HG02571 (cell line): ENCODE measurements at regions not wholly inside any gene's neighbourhood (a gene's known extent, or its start where the extent isn't known, plus 50 kb on each side); places are given as distances from the start of the nearest gene placed in this dataset.
"Not testable (repeated sequence)": the region's sequence is repeated elsewhere in the genome, so short reads cannot be mapped to it uniquely, and the experiment has no call there.

ENCODE experiments used
- ATAC-seq: cut with Tn5 transposase; IDR thresholded peaks from one replicate; pipeline ENCODE4 v1.9.1; 2021; ENCODE audit warnings: mild to moderate bottlenecking, moderate library complexity; ENCODE audit not compliant: unreplicated experiment

DNA sequence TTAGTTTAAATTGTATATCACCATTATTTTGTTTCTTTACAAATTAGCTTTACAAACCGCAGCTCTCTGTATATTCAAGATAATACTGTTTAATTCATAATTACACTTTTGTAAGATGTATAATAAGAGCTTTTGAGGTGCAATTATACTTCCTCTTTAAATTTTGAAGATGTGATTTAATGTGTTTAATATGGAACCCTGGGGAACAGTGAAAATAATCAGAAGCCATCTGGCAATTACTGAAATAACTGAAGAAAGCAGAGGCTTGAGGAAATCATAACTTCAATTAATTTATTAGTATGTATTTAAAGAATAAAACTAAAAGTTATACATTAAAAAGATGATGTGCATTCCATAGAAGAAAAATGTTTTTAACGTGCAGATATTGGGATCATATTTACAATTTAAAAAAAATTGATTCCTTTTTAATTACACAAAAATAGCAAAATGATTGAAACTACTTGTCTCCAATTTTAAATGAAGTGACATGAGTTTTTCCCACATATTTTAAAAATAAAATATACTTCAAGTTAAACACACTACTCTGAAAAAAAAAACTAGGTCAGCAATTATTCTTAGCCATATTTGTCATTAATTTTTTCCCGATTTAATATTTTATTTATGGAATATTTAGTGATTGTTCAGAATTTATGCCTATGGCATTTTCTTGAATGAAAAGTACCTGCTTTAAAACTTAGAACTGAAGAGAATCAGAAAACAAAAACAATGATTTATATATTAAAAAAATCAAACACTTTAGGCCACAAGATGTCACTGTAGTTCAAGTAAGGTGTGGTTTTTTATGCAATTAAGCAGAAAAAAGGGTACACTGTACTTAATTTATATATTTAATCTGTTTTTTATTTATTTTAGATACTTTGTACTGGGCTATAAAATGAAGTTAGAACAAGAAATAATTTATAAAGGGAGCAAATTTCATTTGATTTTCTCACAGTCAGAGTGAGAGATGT, 942.7 kb upstream of the NDST4 start:
- ATAC-seq: no peak

DNA sequence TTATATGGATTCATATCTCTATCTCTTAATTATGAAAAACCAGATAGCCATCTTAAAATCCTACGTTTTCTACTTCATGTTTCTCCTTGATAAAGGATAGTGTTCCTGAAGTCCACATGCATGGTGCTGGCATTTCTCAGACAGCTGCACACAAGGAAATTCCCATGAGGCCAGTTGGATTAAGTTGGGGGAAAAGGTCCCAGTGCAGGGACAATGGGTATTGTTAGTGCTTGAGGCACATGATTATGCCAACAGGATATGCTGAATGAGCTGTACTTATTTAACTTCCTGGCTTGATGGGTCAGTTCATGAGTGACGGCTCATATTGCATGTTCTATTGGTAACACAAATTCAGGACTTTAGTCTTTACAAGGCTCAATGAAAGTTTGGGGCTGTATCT, 913.9 kb upstream of the NDST4 start:
- no peak for ATAC-seq

DNA sequence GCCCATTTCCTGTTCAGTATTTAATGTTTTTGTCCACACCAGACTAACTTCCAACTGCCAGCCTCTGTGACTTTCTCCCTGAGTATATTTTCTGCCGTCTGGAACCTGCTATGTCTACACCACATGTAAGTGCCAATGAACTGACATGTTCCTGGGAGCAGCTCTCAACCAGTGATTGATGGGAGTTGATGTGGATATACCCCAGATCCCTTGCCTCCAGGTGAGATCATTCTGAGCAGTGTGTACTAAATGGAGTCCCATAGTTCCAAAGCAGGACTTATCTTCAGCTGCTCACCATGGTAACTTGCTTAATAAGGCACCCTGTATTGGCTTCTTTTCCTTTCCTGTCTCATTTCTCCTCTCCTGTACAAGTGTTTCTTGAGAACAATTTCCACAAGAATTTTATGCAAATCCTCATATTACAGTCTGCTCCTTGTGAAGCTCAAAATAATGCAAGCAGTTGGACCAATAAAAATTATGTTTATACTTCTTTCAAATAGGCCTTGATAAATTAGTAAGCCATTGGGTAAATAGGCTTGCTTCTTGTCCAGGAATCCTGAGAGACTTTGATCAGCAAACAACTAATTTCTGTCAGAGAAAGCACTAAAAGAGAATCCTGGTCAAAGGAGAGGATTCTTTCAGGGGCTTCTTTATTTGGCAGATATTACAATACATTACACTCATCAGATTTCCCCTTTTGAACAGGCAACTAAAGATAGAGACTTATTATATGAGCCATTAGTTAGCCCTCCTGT, 911.7 kb upstream of the NDST4 start:
- ATAC-seq: no peak

DNA sequence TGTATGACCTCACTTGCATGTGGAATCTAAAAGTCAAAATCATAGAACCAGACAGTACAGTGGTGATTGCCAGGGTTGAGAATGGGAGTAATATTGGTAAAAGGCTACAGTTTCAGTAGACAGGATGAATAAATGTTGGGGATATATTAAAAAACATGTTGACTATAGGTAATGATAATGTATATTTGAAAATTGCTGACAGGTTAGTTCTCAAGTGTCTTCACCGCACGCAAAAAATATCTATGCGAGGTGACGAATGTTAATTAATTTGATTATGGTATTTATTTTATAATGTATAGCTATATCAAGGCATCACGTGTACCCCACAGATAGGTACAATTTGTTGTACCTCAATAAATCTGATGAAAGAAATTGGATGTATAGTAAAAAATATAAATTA, 909.6 kb upstream of the NDST4 start:
- no peak for ATAC-seq

DNA sequence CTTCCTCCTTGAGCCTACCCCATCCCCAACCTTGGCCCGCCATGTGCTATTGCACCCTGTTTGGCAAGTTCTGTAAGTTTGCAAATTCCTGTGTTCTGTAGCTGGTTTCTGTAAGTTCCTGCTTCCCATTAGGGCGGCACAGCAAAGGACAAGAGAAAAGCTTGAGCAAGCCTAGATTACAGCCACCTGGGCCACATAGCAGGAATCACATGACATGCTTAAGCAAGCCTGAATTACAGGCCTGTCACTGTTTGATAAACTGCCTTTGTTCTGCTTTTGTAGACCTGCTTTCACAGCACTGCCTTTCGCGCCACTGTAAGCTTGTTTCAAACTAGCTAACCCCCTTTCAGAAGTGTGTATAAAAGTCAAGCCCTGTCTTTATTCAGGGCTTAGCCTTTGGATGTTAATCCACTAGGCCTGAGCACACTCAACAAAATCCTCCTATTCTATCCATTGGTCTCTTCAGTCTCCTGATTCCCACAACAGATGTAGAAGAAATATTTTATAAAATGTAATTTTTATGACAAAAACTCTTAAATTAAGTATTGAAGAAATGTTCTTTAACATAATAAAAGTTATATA, 906.8 kb upstream of the NDST4 start:
- no peak for ATAC-seq

DNA sequence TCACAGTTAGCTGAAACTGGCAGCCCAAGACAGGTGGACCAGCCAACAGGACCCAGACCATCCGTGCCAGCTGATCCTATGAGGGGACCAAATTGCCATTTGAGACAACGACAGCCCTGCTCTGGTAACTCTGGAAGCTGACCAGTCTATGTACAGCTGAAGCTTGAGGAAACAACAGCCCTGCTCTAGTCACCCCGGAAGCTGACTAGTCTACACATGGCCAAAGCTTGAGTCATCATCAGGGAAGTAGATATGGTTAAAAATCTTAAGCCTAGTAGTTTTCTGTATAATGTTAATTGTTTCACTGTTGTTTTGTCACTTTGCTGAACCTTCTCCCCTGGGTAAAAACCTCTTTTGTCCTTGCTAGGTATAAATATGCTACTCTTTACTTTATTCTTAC, 905.4 kb upstream of the NDST4 start:
- ATAC-seq: no peak

DNA sequence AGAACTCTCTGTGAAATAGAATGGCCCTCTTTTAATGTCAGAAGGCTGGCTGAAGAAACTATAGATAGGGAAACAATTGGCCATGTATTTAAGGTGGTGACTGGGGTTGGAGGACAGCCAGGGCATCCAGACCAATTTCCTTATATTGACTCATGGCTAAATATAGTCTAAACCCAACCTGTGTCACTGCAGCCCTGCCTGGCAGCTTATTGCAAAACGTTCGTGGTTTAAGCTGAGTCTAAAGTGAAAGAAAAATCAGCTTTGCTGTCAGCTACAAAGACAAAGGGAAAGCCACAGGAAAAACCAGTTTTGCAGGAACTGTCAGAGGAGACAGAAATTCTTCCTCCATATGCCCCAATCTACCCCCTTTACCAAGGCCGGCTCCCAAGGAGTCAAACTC, 902.8 kb upstream of the NDST4 start:
- no peak for ATAC-seq

DNA sequence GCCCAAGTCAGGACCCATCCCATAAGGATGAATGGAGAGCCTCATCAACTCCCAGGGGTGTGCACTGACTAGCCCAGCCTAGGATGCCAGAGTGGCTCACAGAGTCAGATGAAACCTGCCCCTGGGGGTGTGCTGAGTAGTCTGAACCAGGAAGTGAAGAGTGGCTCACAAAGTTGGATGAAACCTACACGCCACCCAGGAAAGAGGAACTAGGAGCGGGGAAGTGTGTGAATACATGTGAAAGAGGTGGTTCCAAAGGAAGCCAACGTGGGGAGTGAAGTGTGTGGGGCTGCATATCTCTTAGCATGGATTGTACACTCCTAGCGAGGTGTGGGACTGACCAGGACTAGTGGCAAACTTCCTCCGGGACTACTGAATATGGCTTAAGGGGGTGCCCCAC, 902.1 kb upstream of the NDST4 start:
- ATAC-seq: no peak

DNA sequence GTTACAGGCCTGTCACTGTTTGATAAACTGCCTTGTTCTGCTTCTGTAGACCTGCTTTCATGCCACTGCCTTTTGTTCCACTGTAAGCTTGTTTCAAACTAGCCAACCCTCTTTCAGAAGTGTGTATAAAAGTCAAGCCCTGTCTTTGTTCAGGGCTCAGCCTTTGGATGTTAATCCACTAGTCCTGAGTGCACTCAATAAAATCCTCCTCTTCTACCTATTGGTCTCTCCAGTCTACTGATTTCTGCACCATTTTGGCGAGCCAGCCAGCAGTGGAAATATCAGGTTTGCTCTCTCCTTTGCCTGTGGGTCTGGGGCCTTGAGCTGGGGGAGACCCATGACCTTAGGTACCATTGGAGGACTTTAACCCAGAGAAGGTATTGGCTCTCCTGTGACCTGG, 901.6 kb upstream of the NDST4 start:
- no peak for ATAC-seq

DNA sequence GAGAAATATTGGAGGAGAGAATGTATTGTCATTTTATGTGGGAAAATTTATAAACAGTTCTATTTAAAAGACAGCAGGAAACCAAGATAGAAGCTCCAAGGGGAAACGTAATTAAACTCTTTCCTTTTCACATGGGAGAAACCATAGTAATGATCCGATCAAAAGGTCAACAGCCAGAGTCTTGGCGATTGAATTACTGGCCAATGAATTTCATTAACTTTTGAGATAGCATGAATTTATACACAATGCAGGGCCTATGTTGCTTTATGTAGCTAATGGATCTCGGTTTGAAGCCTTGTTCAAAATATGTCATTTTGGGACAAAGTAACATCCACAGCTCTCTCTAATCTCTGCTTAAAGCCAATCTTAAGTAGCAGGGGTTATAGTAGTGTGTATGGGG, 897.5 kb upstream of the NDST4 start:
- ATAC-seq: no peak

DNA sequence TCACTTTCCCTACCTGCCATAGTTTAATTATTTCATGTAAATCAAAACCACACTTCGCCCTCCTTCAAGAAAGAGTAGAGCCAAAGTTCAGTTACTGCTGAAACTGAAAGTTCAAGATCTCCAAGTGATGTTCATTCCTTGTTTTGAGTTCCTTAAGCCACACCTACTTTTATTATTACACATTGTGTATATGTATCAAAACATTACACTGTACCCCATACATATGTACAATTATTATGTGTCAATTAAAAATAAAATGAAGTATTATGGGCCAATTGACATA, 892.3 kb upstream of the NDST4 start:
- ATAC-seq: no peak

DNA sequence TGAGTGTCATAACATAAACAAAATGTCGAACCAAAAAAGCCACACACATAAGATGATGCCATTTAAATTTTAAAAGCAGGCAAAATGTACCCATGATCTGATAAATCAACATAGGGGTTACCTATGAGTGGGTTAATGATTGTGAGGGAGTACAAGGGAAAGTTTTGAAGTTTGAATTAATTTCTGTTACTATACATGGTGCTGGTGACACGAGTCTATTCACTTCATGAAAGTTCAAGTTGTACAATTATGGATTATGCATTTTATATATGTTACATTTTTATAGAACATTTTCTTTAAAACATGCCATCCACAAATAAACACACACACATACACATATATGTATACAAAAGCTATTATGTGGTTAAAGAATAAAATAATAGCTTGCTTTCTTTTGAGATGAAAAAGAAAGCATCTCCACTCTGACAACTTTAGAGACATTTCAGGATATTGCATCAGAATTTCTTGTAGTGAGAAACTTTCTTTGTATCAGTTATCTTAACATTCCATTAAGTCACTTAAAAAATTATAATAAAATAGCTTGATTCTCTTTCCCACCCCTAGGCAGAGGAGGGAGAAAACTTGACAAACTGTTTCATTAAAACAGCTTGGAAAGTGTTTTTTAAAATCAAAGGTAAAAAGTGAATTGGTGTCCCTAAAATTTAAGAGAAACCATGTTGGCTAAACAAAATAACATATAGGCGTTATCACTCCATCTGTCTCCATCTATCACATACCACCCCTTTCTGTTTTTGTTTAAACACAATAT, 891.8 kb upstream of the NDST4 start:
- no peak for ATAC-seq

DNA sequence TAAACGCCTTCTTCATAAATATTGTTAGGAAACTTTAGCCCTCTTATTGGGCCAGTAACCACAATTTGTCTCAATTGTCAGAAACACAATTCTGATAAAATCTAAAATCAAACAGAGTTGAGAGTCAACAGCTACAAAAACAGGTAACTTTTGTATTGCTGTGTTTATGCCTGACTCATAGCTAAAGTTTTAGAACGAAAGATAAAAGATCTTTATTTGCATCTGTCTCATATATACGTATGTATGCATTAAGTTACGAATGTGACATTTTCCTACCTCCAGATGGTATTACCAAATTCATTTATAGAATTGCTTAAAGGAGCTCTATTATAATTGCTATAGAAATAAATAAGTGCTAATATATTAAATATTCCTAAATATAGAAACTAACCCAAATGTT, 887.9 kb upstream of the NDST4 start:
- no peak for ATAC-seq

DNA sequence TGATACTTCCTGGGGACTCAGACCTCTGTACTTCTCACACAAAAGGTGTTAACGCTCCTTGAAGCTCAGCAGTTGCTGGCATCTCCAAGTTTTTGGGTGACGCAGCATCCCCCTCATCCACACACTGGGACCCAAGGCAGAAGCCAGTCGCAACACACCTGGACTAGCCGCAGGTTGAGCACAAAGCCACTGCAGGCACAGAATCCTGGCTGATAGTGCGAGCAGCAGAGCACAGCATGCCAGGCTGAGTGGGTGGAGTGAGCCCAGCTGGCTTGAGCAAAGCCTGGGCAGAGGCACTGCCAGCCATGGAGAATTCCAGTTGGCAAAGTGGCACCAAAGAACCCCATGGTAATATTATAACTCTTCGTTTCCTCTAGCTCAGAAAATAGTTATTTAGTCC, 873.2 kb upstream of the NDST4 start:
- ATAC-seq: no peak

DNA sequence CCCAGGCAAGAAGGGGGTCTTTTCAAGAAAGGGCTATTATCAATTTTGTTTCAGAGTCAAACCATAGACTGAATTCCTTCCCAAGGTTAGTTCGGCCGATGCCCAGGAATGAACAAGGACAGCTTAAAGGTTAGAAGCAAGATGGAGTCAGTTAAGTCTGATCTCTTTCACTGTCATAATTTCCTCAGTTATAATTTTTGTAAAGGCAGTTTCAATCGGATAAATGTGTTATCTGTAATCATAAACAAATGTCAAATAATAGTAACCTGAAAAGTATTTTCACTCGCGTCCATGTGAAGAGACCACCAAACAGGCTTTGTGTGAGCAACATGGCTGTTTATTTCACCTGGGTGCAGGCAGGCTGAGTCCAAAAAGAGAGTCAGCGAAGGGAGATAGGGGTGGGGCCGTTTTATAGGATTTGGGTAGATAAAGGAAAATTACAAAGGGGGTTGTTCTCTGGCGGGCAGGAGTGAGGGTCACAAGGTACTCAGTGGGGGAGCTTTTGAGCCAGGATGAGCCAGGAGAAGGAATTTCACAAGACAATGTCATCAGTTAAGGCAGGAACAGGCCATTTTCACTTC, 862.1 kb upstream of the NDST4 start:
- ATAC-seq: not testable (repeated sequence)

DNA sequence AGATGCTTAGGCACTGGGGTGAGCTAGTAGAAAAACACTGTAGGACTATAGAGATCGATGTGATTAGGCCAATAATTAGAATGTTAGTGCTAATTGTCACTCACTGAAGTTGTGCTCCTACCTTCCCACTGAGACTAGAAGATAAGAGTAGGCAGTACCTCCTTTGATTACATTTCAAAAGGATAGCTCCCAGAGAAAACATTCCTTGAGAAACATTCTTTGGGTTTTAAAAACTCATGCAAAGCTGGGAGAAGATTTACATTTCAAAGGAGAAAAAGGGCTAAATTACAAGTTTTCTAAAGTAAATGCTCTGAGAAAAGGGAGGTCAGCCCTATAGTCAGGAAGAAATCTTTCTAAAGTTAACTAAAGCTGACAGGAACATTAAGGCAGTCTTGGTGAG, 860.3 kb upstream of the NDST4 start:
- no peak for ATAC-seq

DNA sequence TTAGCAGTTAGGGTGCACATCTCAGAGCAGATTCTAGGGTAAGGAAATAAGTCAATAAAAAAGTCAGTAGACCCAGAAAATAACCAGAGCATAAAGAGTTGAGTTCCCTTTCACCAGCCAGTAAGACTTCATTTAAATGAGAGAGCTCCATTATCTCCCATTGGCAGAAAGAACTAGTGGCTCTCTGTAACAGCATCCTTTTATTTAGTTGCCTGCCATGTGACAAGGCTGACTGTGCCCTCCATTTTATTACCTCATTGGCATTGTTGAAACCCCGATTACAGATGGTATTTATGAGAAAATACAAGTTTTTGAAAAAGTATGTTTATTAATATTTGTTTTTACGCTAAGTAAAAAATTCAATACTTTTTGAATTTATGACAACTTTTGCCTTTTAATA, 859.5 kb upstream of the NDST4 start:
- no peak for ATAC-seq

DNA sequence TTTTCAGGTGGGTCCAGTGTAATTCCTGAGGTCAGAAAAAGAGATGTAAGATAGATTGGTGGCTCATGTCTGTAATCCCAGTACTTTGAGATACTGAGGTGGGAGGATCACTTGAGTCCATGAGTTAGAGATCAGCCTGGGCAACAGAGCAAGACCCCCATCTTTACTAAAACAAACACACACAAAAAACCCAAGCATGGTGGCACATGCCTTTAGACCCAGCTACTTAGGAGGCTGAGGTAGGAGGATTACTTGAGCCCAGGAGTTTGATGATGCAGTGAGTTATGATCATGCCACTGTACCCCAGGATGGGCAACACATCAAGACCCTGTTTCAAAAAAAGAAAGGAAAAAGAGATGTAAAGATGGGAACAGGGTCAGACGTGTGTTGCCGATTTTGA, 857.4 kb upstream of the NDST4 start:
- no peak for ATAC-seq

DNA sequence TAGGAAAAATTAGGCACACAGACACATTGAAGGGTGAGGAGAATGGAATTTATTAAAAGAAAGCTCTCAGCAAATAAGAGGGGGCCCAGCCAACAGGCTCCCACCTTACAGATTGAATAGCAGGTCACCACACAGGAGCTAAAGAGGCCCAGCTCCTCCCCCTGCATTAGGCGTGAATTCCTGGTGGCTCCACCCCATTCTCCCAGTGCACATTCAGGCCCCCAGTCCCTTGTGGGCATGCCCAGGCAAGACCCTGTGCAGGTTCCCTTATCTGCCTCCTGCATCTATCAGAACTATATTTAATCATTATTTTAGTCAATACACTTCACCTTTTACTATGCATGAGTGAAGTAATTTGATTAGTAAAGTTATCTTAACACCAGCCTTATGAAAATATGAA, 856.3 kb upstream of the NDST4 start:
- ATAC-seq: no peak

DNA sequence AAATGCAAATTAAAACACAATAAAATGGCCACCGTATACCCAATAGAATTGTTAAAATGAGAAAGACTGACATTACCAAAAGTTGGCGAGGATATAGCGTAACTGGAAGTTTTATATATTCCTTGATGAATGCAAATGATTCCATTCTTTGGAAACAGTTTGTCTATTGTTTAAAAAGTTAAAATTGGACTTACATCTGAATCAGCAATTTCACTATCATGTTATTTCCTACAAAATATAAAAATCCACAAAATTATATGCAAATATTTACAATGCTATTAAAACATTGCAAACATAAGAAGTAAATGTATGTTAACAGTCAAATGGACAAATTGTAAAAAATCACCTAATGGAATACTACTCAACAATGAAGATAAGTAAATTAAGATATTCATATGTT, 852.2 kb upstream of the NDST4 start:
- no peak for ATAC-seq
